ENCODE measurements at regions not wholly inside any gene's neighbourhood (a gene's known extent, or its start where the extent isn't known, plus 50 kb on each side); places are given as distances from the start of the nearest gene placed in this dataset.

- Histone ChIP-seq H3K4ac (replicated peaks; ENCODE audit: insufficient read length, low read depth, low read length) (no peak overlapping the region), H2BK15ac (ENCODE audit: low read length) (no peak overlapping the region), H3K56ac (replicated peaks; ENCODE audit: insufficient read length, low read depth, low read length) (no peak overlapping the region), H4K8ac (ENCODE audit: extremely low read depth, insufficient read depth, low read length) (no peak overlapping the region), H3K18ac (ENCODE audit: extremely low read depth, low read length) (no peak overlapping the region), H3K23me2 (ENCODE audit: low read depth, low read length) (no peaks in the 10 kb centered on the region), H2AK5ac (ENCODE audit: low read depth, low read length) (no peak overlapping the region), H2BK12ac (ENCODE audit: low read depth, low read length) (no peak overlapping the region), H3K4me3 (ENCODE audit: extremely low read depth in 1 of 4, insufficient read depth in 2 of 4, low read depth in 3 of 4, low read length in 4 of 4) (no peak overlapping the region), H3K27ac (ENCODE audit: low read depth, low read length) (no peak overlapping the region), H3K36me3 (ENCODE audit: control insufficient read depth in 2 of 4, insufficient read depth in 4 of 4, low read length in 3 of 4) (no peaks in the 10 kb centered on the region), H3K27me3 (replicated peaks in 1 of 4; ENCODE audit: control insufficient read depth in 3 of 4, extremely low read depth in 1 of 4, insufficient read depth in 3 of 4, low read length in 3 of 4) (no peaks in the 10 kb centered on the region), H2AFZ (ENCODE audit: low read length) (no peak overlapping the region; the same call in 1 of the 2 replicates), H4K5ac (ENCODE audit: insufficient read length, low read depth, low read length) (no peak overlapping the region), H2BK120ac (replicated peaks; ENCODE audit: low read depth, low read length) (no peak overlapping the region), H3K14ac (ENCODE audit: insufficient read length) (no peak overlapping the region), H3K4me1 (replicated peaks in 1 of 4; ENCODE audit: control insufficient read depth in 3 of 4, insufficient read depth in 4 of 4, low read length in 3 of 4) (no peaks in the 10 kb centered on the region), H2BK20ac (ENCODE audit: low read length) (no peak overlapping the region), H3K79me1 (ENCODE audit: low read depth, low read length) (no peaks in the 10 kb centered on the region), H3K23ac (ENCODE audit: insufficient read length) (no peak overlapping the region), H4K91ac (replicated peaks; ENCODE audit: insufficient read length, low read length) (no peak overlapping the region), H3K4me2 (ENCODE audit: insufficient read depth in 1 of 2, low read depth in 2 of 2, low read length in 2 of 2) (no peak overlapping the region), H4K20me1 (replicated peaks in 1 of 2; ENCODE audit: control insufficient read depth in 1 of 2, insufficient read depth in 2 of 2, low read length in 2 of 2) (no peaks in the 10 kb centered on the region), H2BK5ac (ENCODE audit: low read depth, low read length) (no peak overlapping the region), H3K9me3 (ENCODE audit: insufficient read depth in 2 of 2, low read depth in 1 of 2, low read length in 1 of 2) (no peaks in the 10 kb centered on the region), H3K9ac (replicated peaks in 1 of 4; ENCODE audit: extremely low read depth in 1 of 4, low read depth in 3 of 4, low read length in 3 of 4) (no peak overlapping the region), H3K79me2 (ENCODE audit: control insufficient read depth in 1 of 2, insufficient read depth in 2 of 2, low read length in 2 of 2) (no peaks in the 10 kb centered on the region)
- FAIRE-seq: no peak
- ChIA-PET CTCF (ENCODE audit: partially characterized antibody) (interaction anchor here (1.2 to 2.3 kb wide), 3 partner anchors 42 to 56 kb away, joined by 3 to 12 read pairs (median 5); no protein-coding TSS in a partner anchor), POLR2A (ENCODE audit: partially characterized antibody) (no interaction called here)
- TF ChIP-seq BRCA1 (IDR thresholded peaks at IDR 0.05; ENCODE audit: low read depth, low read length): no peak
- TF ChIP-seq RAD21 (IDR thresholded peaks at IDR 0.05 in 1 of 2, conservative IDR thresholded peaks at IDR 0.05 in 1 of 2; ENCODE audit: low read depth in 2 of 2, low read length in 2 of 2): peak; percentile 25 to 44; a peak in 1 of 4 replicates
- peak in 2 of 3 experiments; percentile 24 to 31; a peak in 3 of 4 replicates for TF ChIP-seq CTCF (IDR thresholded peaks at IDR 0.05; ENCODE audit: control extremely low read depth in 1 of 3, insufficient read depth in 1 of 3, low read depth in 1 of 3, low read length in 3 of 3)
- 95% methylated on average over 3 of the region's 3 CpGs; no CpG with 5 or more reads in 1 of the 2 experiments for WGBS, 2 experiments (ENCODE audit: extremely low coverage in 1 of 2, insufficient coverage in 1 of 2, insufficient read length in 1 of 2, insufficient replicate concordance in 2 of 2, low coverage in 1 of 2, low lambda C conversion rate in 2 of 2, missing lambda C conversion rate in 1 of 2)
- DNase-seq (ENCODE audit: low read depth in 1 of 2, low spot score in 2 of 2): no peak
Observed at GRCh38 chr15:46354443-46354842, 719.6 kb downstream of the SQOR start.

All from H1 (cell line).